Fibroblast of lung (primary cell): ENCODE measurements at regions not wholly inside any gene's neighbourhood (a gene's known extent, or its start where the extent isn't known, plus 50 kb on each side); places are given as distances from the start of the nearest gene placed in this dataset.

Experiments used
- DNase-seq, 2 donors: peaks; one replicate each; pipeline versions ENCODE4 v3.0.0 to v3.0.0-alpha.2; 2010; ENCODE audit warnings: low read depth in 2 of 2
- H2AFZ ChIP-seq: 2 replicates; pipeline ENCODE4 v1.5.1; 2012; ENCODE audit warnings: low read length, control low read depth, inconsistent platforms
- H3K27ac ChIP-seq: 2 replicates; pipeline ENCODE4 v1.5.1; 2011; ENCODE audit warnings: low read length, control low read depth; ENCODE audit not compliant: insufficient read depth
- H3K27me3 ChIP-seq: 2 replicates; pipeline ENCODE4 v1.5.1; 2011; ENCODE audit warnings: mild to moderate bottlenecking, low read length; ENCODE audit not compliant: control insufficient read depth, insufficient read depth
- H3K36me3 ChIP-seq: 2 replicates; pipeline ENCODE4 v1.5.1; 2011; ENCODE audit warnings: low read length; ENCODE audit not compliant: control insufficient read depth, insufficient read depth
- H3K4me1 ChIP-seq: 2 replicates; pipeline ENCODE4 v1.5.1; 2011; ENCODE audit warnings: low read length; ENCODE audit not compliant: control insufficient read depth, insufficient read depth; ENCODE audit errors: extremely low read depth
- H3K4me2 ChIP-seq: 2 replicates; pipeline ENCODE4 v1.5.1; 2011; ENCODE audit warnings: low read length, control low read depth; ENCODE audit not compliant: insufficient read depth; ENCODE audit errors: extremely low read depth
- H3K4me3 ChIP-seq, 4 experiments: fragments of 200-600 bp in 1 of 4; sonication (generic) in 1 of 4; replicated peaks in 1 of 4; 2 replicates each; pipeline ENCODE4 v1.5.1; 2011 to 2016; ENCODE audit warnings: low read length in 4 of 4, low read depth in 3 of 4, mild to moderate bottlenecking in 3 of 4, control low read depth in 2 of 4, inconsistent platforms in 1 of 4, mixed read lengths in 1 of 4; ENCODE audit not compliant: insufficient read depth in 1 of 4; ENCODE audit errors: control extremely low read depth in 1 of 4
- H3K79me2 ChIP-seq: 2 replicates; pipeline ENCODE4 v1.5.1; 2012; ENCODE audit warnings: mild to moderate bottlenecking, low read length, inconsistent platforms; ENCODE audit not compliant: control insufficient read depth, insufficient read depth
- H3K9ac ChIP-seq: 2 replicates; pipeline ENCODE4 v1.5.1; 2011; ENCODE audit warnings: mild to moderate bottlenecking, low read length, control low read depth; ENCODE audit not compliant: insufficient read depth
- H3K9me3 ChIP-seq: 2 replicates; pipeline ENCODE4 v1.5.1; 2012; ENCODE audit warnings: low read depth, low read length; ENCODE audit not compliant: control insufficient read depth, insufficient read depth
- H4K20me1 ChIP-seq: 2 replicates; pipeline ENCODE4 v1.5.1; 2011; ENCODE audit warnings: low read length; ENCODE audit not compliant: control insufficient read depth, insufficient read depth; ENCODE audit errors: extremely low read depth
- CTCF ChIP-seq, 2 donors: IDR thresholded peaks in 1 of 2; conservative IDR thresholded peaks in 1 of 2; 1 replicate in 1 of 2; 2 replicates in 1 of 2; pipeline ENCODE4 v1.5.1; 2011 to 2012; ENCODE audit warnings: low read length in 2 of 2, control low read depth in 1 of 2, inconsistent platforms in 1 of 2, low read depth in 1 of 2, mild to moderate bottlenecking in 1 of 2
- EZH2 ChIP-seq: IDR thresholded peaks from 2 replicates; pipeline ENCODE4 v1.5.1; 2012; ENCODE audit warnings: low read length, control low read depth, mild to moderate bottlenecking; ENCODE audit errors: missing control alignments

- Histone ChIP-seq H3K27me3 (no peaks in the 10 kb centered on the region), H4K20me1 (no peaks in the 10 kb centered on the region), H3K27ac (no peak overlapping the region), H3K9ac (no peak overlapping the region), H3K4me2 (no peak overlapping the region), H3K9me3 (no peaks in the 10 kb centered on the region), H3K4me3 (no peak overlapping the region), H3K4me1 (no peaks in the 10 kb centered on the region), H3K36me3 (no peaks in the 10 kb centered on the region), H3K79me2 (no peaks in the 10 kb centered on the region), H2AFZ (no peak overlapping the region)
- no peak for TF ChIP-seq CTCF (conservative IDR thresholded peaks at IDR 0.05 in 1 of 2, IDR thresholded peaks at IDR 0.05 in 1 of 2; ENCODE audit: low read depth in 1 of 2, low read length in 2 of 2)
- no peak for TF ChIP-seq EZH2
- no peak for DNase-seq
Observed at GRCh38 chr16:35711435-35711834, 2252.0 kb downstream of the TP53TG3F start.

GRCh38 chr16:35711958-35712357 is 2252.5 kb downstream of the TP53TG3F start:
- Histone ChIP-seq H3K27me3 (no peaks in the 10 kb centered on the region), H2AFZ (no peak overlapping the region), H3K9ac (no peak overlapping the region), H3K36me3 (no peaks in the 10 kb centered on the region), H3K4me3 (no peak overlapping the region), H3K79me2 (no peaks in the 10 kb centered on the region), H3K4me1 (no peaks in the 10 kb centered on the region), H3K9me3 (no peaks in the 10 kb centered on the region), H4K20me1 (no peaks in the 10 kb centered on the region), H3K27ac (no peak overlapping the region), H3K4me2 (no peak overlapping the region)
- DNase-seq: no peak
- no peak for TF ChIP-seq CTCF (conservative IDR thresholded peaks at IDR 0.05 in 1 of 2, IDR thresholded peaks at IDR 0.05 in 1 of 2; ENCODE audit: low read depth in 1 of 2, low read length in 2 of 2)
- TF ChIP-seq EZH2: no peak

GRCh38 chr16:35713762-35714650 is 2254.6 kb downstream of the TP53TG3F start:
- no peak overlapping the region for H3K27ac ChIP-seq
- TF ChIP-seq CTCF (conservative IDR thresholded peaks at IDR 0.05 in 1 of 2, IDR thresholded peaks at IDR 0.05 in 1 of 2; ENCODE audit: low read depth in 1 of 2, low read length in 2 of 2) (no peak), EZH2 (no peak)

More at GRCh38 chr16:35713762-35714650, 2254.6 kb downstream of the TP53TG3F start:
- Histone ChIP-seq H3K36me3 (no peaks in the 10 kb centered on the region), H3K4me2 (no peak overlapping the region), H3K79me2 (no peaks in the 10 kb centered on the region), H3K9ac (no peak overlapping the region), H2AFZ (no peak overlapping the region), H3K27me3 (no peaks in the 10 kb centered on the region), H3K4me3 (no peak overlapping the region), H3K4me1 (no peaks in the 10 kb centered on the region), H4K20me1 (no peaks in the 10 kb centered on the region), H3K9me3 (no peaks in the 10 kb centered on the region)
- no peak for DNase-seq
